A673 (cell line): ENCODE measurements at regions not wholly inside any gene's neighbourhood (a gene's known extent, or its start where the extent isn't known, plus 50 kb on each side); places are given as distances from the start of the nearest gene placed in this dataset.

Experiments
- BruUV-seq: library from RNA; stranded (reverse); fragments of 400-500 nt; replicated peaks from 2 replicates; lab custom pipeline; 2021; lab: Mats Ljungman, UMichigan
- CTCF ChIA-PET: fragments of 300-600 bp; sonication (Branson Sonifier 250); formaldehyde crosslinking; loops from one replicate; lab custom pipeline; 2022; ENCODE audit warnings: antibody characterized with exemption; lab: Charles Lee
- POLR2A ChIA-PET: fragments of 300-600 bp; sonication (Branson Sonifier 250); formaldehyde crosslinking; loops from one replicate; lab custom pipeline; 2022; ENCODE audit warnings: antibody characterized with exemption; ENCODE audit not compliant: low non-redundant PET; lab: Charles Lee
- DNase-seq: peaks from one replicate; pipeline ENCODE4 v3.0.0-alpha.2; 2015; ENCODE audit warnings: low spot score
- H3K27ac ChIP-seq: fragments of 200-600 bp; sonication (generic); 2 replicates; pipeline ENCODE4 v1.5.1; 2016; ENCODE audit warnings: mixed run types, low read depth, mild to moderate bottlenecking, mixed read lengths, antibody characterized with exemption, low read length; ENCODE audit not compliant: poor library complexity, severe bottlenecking
- H3K27me3 ChIP-seq: fragments of 200-600 bp; sonication (generic); replicated peaks from 2 replicates; pipeline ENCODE4 v1.6.1; 2017; ENCODE audit warnings: mixed run types, low read depth, mild to moderate bottlenecking, mixed read lengths, antibody characterized with exemption, low read length; ENCODE audit not compliant: insufficient read depth, poor library complexity
- H3K36me3 ChIP-seq: fragments of 200-600 bp; sonication (generic); 2 replicates; pipeline ENCODE4 v1.6.1; 2016; ENCODE audit warnings: mixed run types, mild to moderate bottlenecking, mixed read lengths, antibody characterized with exemption, low read length; ENCODE audit not compliant: insufficient read depth, poor library complexity, severe bottlenecking
- H3K4me1 ChIP-seq: fragments of 200-600 bp; sonication (generic); 2 replicates; pipeline ENCODE4 v1.6.1; 2017; ENCODE audit warnings: mixed run types, mild to moderate bottlenecking, mixed read lengths, antibody characterized with exemption, low read length; ENCODE audit not compliant: insufficient read depth, poor library complexity, severe bottlenecking
- H3K4me3 ChIP-seq: fragments of 200-600 bp; sonication (generic); 2 replicates; pipeline ENCODE4 v1.5.1; 2016; ENCODE audit warnings: low read depth, mixed run types, mild to moderate bottlenecking, mixed read lengths, low read length; ENCODE audit not compliant: poor library complexity, severe bottlenecking
- H3K9me3 ChIP-seq: fragments of 200-600 bp; sonication (generic); 2 replicates; pipeline ENCODE4 v1.6.1; 2016; ENCODE audit warnings: mixed run types, low read depth, mild to moderate bottlenecking, mixed read lengths, antibody characterized with exemption, low read length; ENCODE audit not compliant: poor library complexity, severe bottlenecking
- CTCF ChIP-seq: fragments of 300-800, 200-600 bp; sonication (generic); conservative IDR thresholded peaks from 2 replicates; pipeline ENCODE4 v1.5.1; 2017; ENCODE audit warnings: low read depth, mild to moderate bottlenecking, antibody characterized with exemption, low read length, moderate library complexity, mixed read lengths
- EZH2 ChIP-seq: fragments of 200-600 bp; sonication (generic); IDR thresholded peaks from 2 replicates; pipeline ENCODE4 v1.6.1; 2017; ENCODE audit warnings: borderline replicate concordance, low read depth, mild to moderate bottlenecking, mixed read lengths, antibody characterized with exemption, low read length; ENCODE audit not compliant: poor library complexity, severe bottlenecking
- intact Hi-C: fragments of 100-400 bp; cut with micrococcal nuclease; formaldehyde crosslinking; loops from one replicate; pipeline ENCODE4 v1.10.0; 2022; ENCODE audit not compliant: unreplicated experiment

GRCh38 chr16:7853197-7853596 lies 520.6 kb downstream of the RBFOX1 start:
- peaks cover 4% of the 10 kb centered on the region for H3K9me3 ChIP-seq
- no peak for DNase-seq
- no peaks in the 10 kb centered on the region for H3K4me1 ChIP-seq
- H3K27me3 ChIP-seq, result no peaks in the 10 kb centered on the region
- intact Hi-C loops, result no loop called here
- no peak overlapping the region for H3K4me3 ChIP-seq
- TF ChIP-seq CTCF (no peak), EZH2 (no peak)
- no peaks in the 10 kb centered on the region for H3K36me3 ChIP-seq
- POLR2A ChIA-PET, result no interaction called here
- no peak overlapping the region for H3K27ac ChIP-seq
- BruUV-seq, result no TSS peak
- CTCF ChIA-PET, result no interaction called here

GRCh38 chr16:7849841-7850240 lies 517.2 kb downstream of the RBFOX1 start:
- CTCF ChIA-PET, result no interaction called here

GRCh38 chr16:7843261-7843660 lies 510.6 kb downstream of the RBFOX1 start:
- BruUV-seq, result no TSS peak
- H3K4me1 ChIP-seq, result no peaks in the 10 kb centered on the region
- no peaks in the 10 kb centered on the region for H3K36me3 ChIP-seq
- TF ChIP-seq EZH2, result no peak
- TF ChIP-seq CTCF, result no peak
- no peak for DNase-seq
- no peaks in the 10 kb centered on the region for H3K27me3 ChIP-seq
- ChIA-PET CTCF (no interaction called here), POLR2A (no interaction called here)
- H3K9me3 ChIP-seq, result no peaks in the 10 kb centered on the region
- H3K27ac ChIP-seq, result no peak overlapping the region
- intact Hi-C loops, result no loop called here
- no peak overlapping the region for H3K4me3 ChIP-seq

More at GRCh38 chr16:7849841-7850240, 517.2 kb downstream of the RBFOX1 start:
- no peak overlapping the region for H3K27ac ChIP-seq
- intact Hi-C loops, result no loop called here
- POLR2A ChIA-PET, result no interaction called here
- no peak for DNase-seq
- BruUV-seq, result no TSS peak
- no peak overlapping the region for H3K4me3 ChIP-seq
- no peaks in the 10 kb centered on the region for H3K36me3 ChIP-seq
- TF ChIP-seq CTCF, result no peak
- no peak for TF ChIP-seq EZH2
- no peaks in the 10 kb centered on the region for H3K27me3 ChIP-seq
- no peaks in the 10 kb centered on the region for H3K4me1 ChIP-seq
- H3K9me3 ChIP-seq, result no peaks in the 10 kb centered on the region
